IMR-90 (cell line): ENCODE measurements at regions not wholly inside any gene's neighbourhood (a gene's known extent, or its start where the extent isn't known, plus 50 kb on each side); places are given as distances from the start of the nearest gene placed in this dataset.

ENCODE experiments used
- ATAC-seq: fragments of 200-7000 bp; cut with Tn5 transposase; 2 replicates; pipeline ENCODE4 v1.9.1; 2020; ENCODE audit warnings: low read depth, mild to moderate bottlenecking, moderate library complexity
- BruUV-seq: library from RNA; stranded (reverse); fragments of 400-500 nt; replicated peaks from 2 replicates; lab custom pipeline; 2021; lab: Mats Ljungman, UMichigan
- CTCF ChIA-PET: fragments of 300-600 bp; formaldehyde crosslinking; extraction: SDS; loops from one replicate; lab custom pipeline; 2021; ENCODE audit warnings: antibody characterized with exemption; lab: Yijun Ruan, JAX
- POLR2A ChIA-PET: fragments of 300-600 bp; sonication (Branson Sonifier 250); formaldehyde crosslinking; loops from one replicate; lab custom pipeline; 2022; ENCODE audit warnings: antibody characterized with exemption; ENCODE audit not compliant: unreplicated experiment; lab: Charles Lee
- DNase-seq: peaks from one replicate; pipeline ENCODE4 v3.0.0; 2013
- H2AFZ ChIP-seq: replicated peaks from 2 replicates; pipeline ENCODE3; 2013; ENCODE audit warnings: low read length, mild to moderate bottlenecking; ENCODE audit not compliant: poor library complexity
- H2AK5ac ChIP-seq: 2 replicates; pipeline ENCODE4 v1.6.1; 2013; ENCODE audit warnings: low read depth, low read length, inconsistent platforms
- H2AK9ac ChIP-seq: replicated peaks from 2 replicates; pipeline ENCODE3; 2013; ENCODE audit warnings: mild to moderate bottlenecking, low read depth, low read length, moderate library complexity; ENCODE audit not compliant: poor library complexity
- H2BK120ac ChIP-seq: 2 replicates; pipeline ENCODE4 v1.6.1; 2013; ENCODE audit warnings: low read depth, low read length, inconsistent platforms
- H2BK15ac ChIP-seq: 3 replicates; pipeline ENCODE4 v1.6.1; 2013; ENCODE audit warnings: low read depth, low read length, inconsistent platforms
- H2BK20ac ChIP-seq: 2 replicates; pipeline ENCODE4 v1.6.1; 2013; ENCODE audit warnings: low read depth, mild to moderate bottlenecking, inconsistent platforms, low read length, moderate library complexity
- H2BK5ac ChIP-seq: 2 replicates; pipeline ENCODE4 v1.6.1; 2013; ENCODE audit warnings: mild to moderate bottlenecking, low read depth, low read length, inconsistent platforms; ENCODE audit not compliant: poor library complexity, severe bottlenecking
- H3K14ac ChIP-seq: replicated peaks from 2 replicates; pipeline ENCODE4 v1.6.1; 2013; ENCODE audit warnings: low read depth, low read length, inconsistent platforms
- H3K18ac ChIP-seq: 2 replicates; pipeline ENCODE4 v1.6.1; 2013; ENCODE audit warnings: low read depth, low read length, control low read depth
- H3K23ac ChIP-seq: 2 replicates; pipeline ENCODE4 v1.6.1; 2013; ENCODE audit warnings: low read depth, low read length, inconsistent platforms
- H3K27ac ChIP-seq: 2 replicates; pipeline ENCODE4 v1.5.1; 2013; ENCODE audit warnings: mild to moderate bottlenecking, control low read depth, low read length; ENCODE audit not compliant: insufficient read depth
- H3K27me3 ChIP-seq: 2 replicates; pipeline ENCODE4 v1.6.1; 2013; ENCODE audit warnings: low read length; ENCODE audit not compliant: control insufficient read depth, insufficient read depth
- H3K36me3 ChIP-seq: 2 replicates; pipeline ENCODE4 v1.6.1; 2013; ENCODE audit warnings: low read length, mixed read lengths; ENCODE audit not compliant: control insufficient read depth, insufficient read depth
- H3K4ac ChIP-seq: 2 replicates; pipeline ENCODE4 v1.6.1; 2013; ENCODE audit warnings: low read depth, low read length, inconsistent platforms
- H3K4me1 ChIP-seq: 2 replicates; pipeline ENCODE4 v1.6.1; 2013; ENCODE audit warnings: low read length, mixed read lengths; ENCODE audit not compliant: control insufficient read depth, insufficient read depth
- H3K4me2 ChIP-seq: 2 replicates; pipeline ENCODE4 v1.6.1; 2013; ENCODE audit warnings: low read depth, mild to moderate bottlenecking, control low read depth, low read length, moderate library complexity
- H3K4me3 ChIP-seq: 2 replicates; pipeline ENCODE4 v1.5.1; 2013; ENCODE audit warnings: low read depth, mild to moderate bottlenecking, control low read depth, low read length, moderate library complexity; ENCODE audit not compliant: insufficient read depth
- H3K56ac ChIP-seq: 2 replicates; pipeline ENCODE4 v1.6.1; 2013; ENCODE audit warnings: low read length, inconsistent platforms; ENCODE audit not compliant: insufficient read depth; ENCODE audit errors: extremely low read depth
- H3K79me1 ChIP-seq, 2 experiments: 2 replicates each; pipeline ENCODE4 v1.6.1; 2013; ENCODE audit warnings: low read length in 2 of 2, inconsistent platforms in 1 of 2, low read depth in 1 of 2
- H3K9ac ChIP-seq: 2 replicates; pipeline ENCODE4 v1.6.1; 2013; ENCODE audit warnings: low read depth, low read length, control low read depth
- H3K9me1 ChIP-seq: 2 replicates; pipeline ENCODE4 v1.6.1; 2013; ENCODE audit warnings: low read length, inconsistent platforms; ENCODE audit not compliant: insufficient read depth
- H3K9me3 ChIP-seq: 2 replicates; pipeline ENCODE4 v1.6.1; 2013; ENCODE audit warnings: low read length; ENCODE audit not compliant: control insufficient read depth, insufficient read depth
- H4K20me1 ChIP-seq: 2 replicates; pipeline ENCODE4 v1.6.1; 2013; ENCODE audit warnings: low read length, inconsistent platforms; ENCODE audit not compliant: insufficient read depth
- H4K5ac ChIP-seq: 2 replicates; pipeline ENCODE4 v1.6.1; 2013; ENCODE audit warnings: mild to moderate bottlenecking, low read depth, low read length, control low read depth
- H4K8ac ChIP-seq, 2 experiments: 2 replicates each; pipeline ENCODE4 v1.6.1; 2013; ENCODE audit warnings: low read depth in 2 of 2, low read length in 2 of 2, control low read depth in 1 of 2, inconsistent platforms in 1 of 2
- H4K91ac ChIP-seq: 2 replicates; pipeline ENCODE4 v1.6.1; 2013; ENCODE audit warnings: low read depth, low read length, inconsistent platforms; ENCODE audit not compliant: insufficient read depth
- BHLHE40 ChIP-seq: fragments of 150-350 bp; IDR thresholded peaks from 2 replicates; pipeline ENCODE4 v1.6.1; 2016; ENCODE audit warnings: mild to moderate bottlenecking, low read depth, low read length
- CEBPB ChIP-seq: IDR thresholded peaks from 2 replicates; pipeline ENCODE4 v1.6.1; 2012; ENCODE audit warnings: low read depth, low read length, improper control_type of control experiment
- CHD1 ChIP-seq: IDR thresholded peaks from 2 replicates; pipeline ENCODE4 v1.6.1; 2012; ENCODE audit warnings: low read depth, low read length, improper control_type of control experiment
- FOS ChIP-seq: fragments of 150-350 bp; IDR thresholded peaks from 2 replicates; pipeline ENCODE4 v1.6.1; 2016; ENCODE audit warnings: low read depth, low read length
- MAZ ChIP-seq: IDR thresholded peaks from 2 replicates; pipeline ENCODE4 v1.6.1; 2012; ENCODE audit warnings: low read depth, mild to moderate bottlenecking, low read length, improper control_type of control experiment, moderate library complexity, borderline replicate concordance
- MXI1 ChIP-seq: IDR thresholded peaks from 2 replicates; pipeline ENCODE4 v1.6.1; 2012; ENCODE audit warnings: low read depth, mild to moderate bottlenecking, low read length, moderate library complexity, borderline replicate concordance
- NFE2L2 ChIP-seq: fragments of 150-350 bp; IDR thresholded peaks from 2 replicates; pipeline ENCODE4 v1.6.1; 2016; ENCODE audit warnings: low read depth, mild to moderate bottlenecking, low read length
- POLR2A ChIP-seq: IDR thresholded peaks from 2 replicates; pipeline ENCODE4 v1.6.1; 2012; ENCODE audit warnings: mild to moderate bottlenecking, low read depth, low read length
- RAD21 ChIP-seq: IDR thresholded peaks from 2 replicates; pipeline ENCODE4 v1.6.1; 2012; ENCODE audit warnings: low read length, improper control_type of control experiment
- RCOR1 ChIP-seq: IDR thresholded peaks from 2 replicates; pipeline ENCODE4 v1.6.1; 2012; ENCODE audit warnings: mild to moderate bottlenecking, low read length, improper control_type of control experiment; ENCODE audit not compliant: insufficient replicate concordance
- RFX5 ChIP-seq: IDR thresholded peaks from 2 replicates; pipeline ENCODE4 v1.8.0; 2012; ENCODE audit warnings: low read depth, mild to moderate bottlenecking, low read length, moderate library complexity
- SMC3 ChIP-seq: fragments of 150-350 bp; IDR thresholded peaks from 2 replicates; pipeline ENCODE4 v1.6.1; 2016; ENCODE audit warnings: low read depth, mild to moderate bottlenecking, antibody characterized with exemption, low read length, moderate library complexity
- WGBS, 2 experiments: methylation state at CpG; one replicate each; pipeline versions ENCODE4 v1.1.5 to v1.1.7; 2013; ENCODE audit warnings: missing lambda C conversion rate in 2 of 2; ENCODE audit not compliant: insufficient read length in 1 of 2; ENCODE audit errors: extremely low coverage in 2 of 2; 5-methylcytosine and 5-hydroxymethylcytosine counted together
- dilution Hi-C: fragments of 300-500 bp; cut with HindIII; formaldehyde crosslinking; loops from one replicate; pipeline ENCODE4 v1.14.3; 2018; ENCODE audit warnings: low sequenced_read_pairs; ENCODE audit not compliant: unreplicated experiment
- in situ Hi-C: fragments of 300-500 bp; cut with MboI; formaldehyde crosslinking; loops from 3 replicates; pipeline ENCODE4 v1.14.3; 2019; ENCODE audit warnings: low sequenced_read_pairs, inconsistent platforms, mixed read lengths
- intact Hi-C: fragments of 100-400 bp; cut with micrococcal nuclease; formaldehyde crosslinking; loops from 2 replicates; pipeline ENCODE4 v1.10.0; 2022
- TF ChIP-seq, protein P1 (sequence below): conservative IDR thresholded peaks from 2 replicates; pipeline ENCODE4 v1.5.1; 2012; ENCODE audit warnings: mild to moderate bottlenecking, low read depth, low read length, improper control_type of control experiment
- TF ChIP-seq, protein P2 (sequence below): fragments of 150-350 bp; IDR thresholded peaks from 2 replicates; pipeline ENCODE4 v1.6.1; 2016; ENCODE audit warnings: low read depth, mild to moderate bottlenecking, low read length, moderate library complexity, borderline replicate concordance
- TF ChIP-seq, protein P3 (sequence below): fragments of 150-350 bp; IDR thresholded peaks from 2 replicates; pipeline ENCODE4 v1.6.1; 2017; ENCODE audit warnings: mild to moderate bottlenecking, antibody characterized with exemption, low read length, low read depth

DNA sequence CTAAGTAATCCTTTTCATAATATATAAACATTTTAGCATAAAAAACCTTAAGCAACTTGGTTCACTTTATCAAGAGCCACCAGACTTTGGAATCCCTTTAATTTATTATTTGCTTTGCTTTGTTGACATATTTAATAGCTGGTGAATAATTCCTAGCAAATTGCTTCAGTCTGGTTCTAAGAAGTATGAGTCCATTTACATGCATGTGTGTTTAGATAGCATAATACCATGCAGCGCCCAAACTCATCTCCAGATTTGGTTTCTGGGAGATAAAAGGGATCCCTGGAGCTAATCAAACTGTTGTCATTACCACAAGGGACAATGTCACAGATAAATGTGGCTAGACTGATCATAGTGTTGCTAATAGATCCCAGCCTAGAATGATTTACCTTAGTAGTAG is 111.8 kb downstream of the TMEM144 start:
- H2AK9ac ChIP-seq = no peak overlapping the region
- no peaks in the 10 kb centered on the region for H4K20me1 ChIP-seq
- no peak overlapping the region for H4K91ac ChIP-seq
- peak; percentile 73 for ATAC-seq
- 0 out of 2 replicates have a peak overlapping the region, but pooled peaks have one; percentile 46 for H3K18ac ChIP-seq
- no peak overlapping the region for H4K5ac ChIP-seq
- H3K36me3 ChIP-seq = no peaks in the 10 kb centered on the region
- no CpG with 5 or more reads among the region's 1 CpG for WGBS, 2 experiments
- in situ Hi-C loops (no loop called here), intact Hi-C loops (no loop called here), dilution Hi-C loops (no loop called here)
- H2BK5ac ChIP-seq = no peak overlapping the region
- TF ChIP-seq NFE2L2 (no peak), MXI1 (no peak), RFX5 (no peak), BHLHE40 (no peak), SMC3 (no peak), CHD1 (no peak), MAZ (no peak), POLR2A (no peak), CEBPB (no peak), FOS (no peak), RAD21 (no peak), RCOR1 (no peak)
- TF ChIP-seq, protein P1, sequence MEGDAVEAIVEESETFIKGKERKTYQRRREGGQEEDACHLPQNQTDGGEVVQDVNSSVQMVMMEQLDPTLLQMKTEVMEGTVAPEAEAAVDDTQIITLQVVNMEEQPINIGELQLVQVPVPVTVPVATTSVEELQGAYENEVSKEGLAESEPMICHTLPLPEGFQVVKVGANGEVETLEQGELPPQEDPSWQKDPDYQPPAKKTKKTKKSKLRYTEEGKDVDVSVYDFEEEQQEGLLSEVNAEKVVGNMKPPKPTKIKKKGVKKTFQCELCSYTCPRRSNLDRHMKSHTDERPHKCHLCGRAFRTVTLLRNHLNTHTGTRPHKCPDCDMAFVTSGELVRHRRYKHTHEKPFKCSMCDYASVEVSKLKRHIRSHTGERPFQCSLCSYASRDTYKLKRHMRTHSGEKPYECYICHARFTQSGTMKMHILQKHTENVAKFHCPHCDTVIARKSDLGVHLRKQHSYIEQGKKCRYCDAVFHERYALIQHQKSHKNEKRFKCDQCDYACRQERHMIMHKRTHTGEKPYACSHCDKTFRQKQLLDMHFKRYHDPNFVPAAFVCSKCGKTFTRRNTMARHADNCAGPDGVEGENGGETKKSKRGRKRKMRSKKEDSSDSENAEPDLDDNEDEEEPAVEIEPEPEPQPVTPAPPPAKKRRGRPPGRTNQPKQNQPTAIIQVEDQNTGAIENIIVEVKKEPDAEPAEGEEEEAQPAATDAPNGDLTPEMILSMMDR = no peak
- TF ChIP-seq, protein P2, sequence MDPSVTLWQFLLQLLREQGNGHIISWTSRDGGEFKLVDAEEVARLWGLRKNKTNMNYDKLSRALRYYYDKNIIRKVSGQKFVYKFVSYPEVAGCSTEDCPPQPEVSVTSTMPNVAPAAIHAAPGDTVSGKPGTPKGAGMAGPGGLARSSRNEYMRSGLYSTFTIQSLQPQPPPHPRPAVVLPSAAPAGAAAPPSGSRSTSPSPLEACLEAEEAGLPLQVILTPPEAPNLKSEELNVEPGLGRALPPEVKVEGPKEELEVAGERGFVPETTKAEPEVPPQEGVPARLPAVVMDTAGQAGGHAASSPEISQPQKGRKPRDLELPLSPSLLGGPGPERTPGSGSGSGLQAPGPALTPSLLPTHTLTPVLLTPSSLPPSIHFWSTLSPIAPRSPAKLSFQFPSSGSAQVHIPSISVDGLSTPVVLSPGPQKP = no peak
- TF ChIP-seq, protein P3, sequence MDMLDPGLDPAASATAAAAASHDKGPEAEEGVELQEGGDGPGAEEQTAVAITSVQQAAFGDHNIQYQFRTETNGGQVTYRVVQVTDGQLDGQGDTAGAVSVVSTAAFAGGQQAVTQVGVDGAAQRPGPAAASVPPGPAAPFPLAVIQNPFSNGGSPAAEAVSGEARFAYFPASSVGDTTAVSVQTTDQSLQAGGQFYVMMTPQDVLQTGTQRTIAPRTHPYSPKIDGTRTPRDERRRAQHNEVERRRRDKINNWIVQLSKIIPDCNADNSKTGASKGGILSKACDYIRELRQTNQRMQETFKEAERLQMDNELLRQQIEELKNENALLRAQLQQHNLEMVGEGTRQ = no peak
- H3K4me1 ChIP-seq = no peaks in the 10 kb centered on the region
- no peaks in the 10 kb centered on the region for H3K9me3 ChIP-seq
- no peak overlapping the region for H2BK120ac ChIP-seq
- no peak overlapping the region for H3K56ac ChIP-seq
- no peaks in the 10 kb centered on the region for H3K27me3 ChIP-seq
- no peak overlapping the region for H2BK20ac ChIP-seq
- no peak overlapping the region for H3K23ac ChIP-seq
- no peak overlapping the region for H3K4me3 ChIP-seq
- no peak overlapping the region for H2AFZ ChIP-seq
- ChIA-PET POLR2A (interaction anchor here (0.6 kb wide), 1 partner anchor 354 kb away, joined by 6 read pairs; no protein-coding TSS in a partner anchor), CTCF (interaction anchor here (0.7 kb wide), 1 partner anchor 412 kb away, joined by 3 read pairs; no protein-coding TSS in a partner anchor)
- H3K9me1 ChIP-seq = no peaks in the 10 kb centered on the region
- H3K4me2 ChIP-seq = no peak overlapping the region
- no peak for DNase-seq
- no peak overlapping the region for H3K9ac ChIP-seq
- BruUV-seq = no TSS peak
- no peak overlapping the region for H3K4ac ChIP-seq
- H4K8ac ChIP-seq = no peak overlapping the region
- no peaks in the 10 kb centered on the region for H3K79me1 ChIP-seq
- H3K27ac ChIP-seq = no peak overlapping the region
- H3K14ac ChIP-seq = no peak overlapping the region
- no peak overlapping the region for H2AK5ac ChIP-seq
- no peak overlapping the region for H2BK15ac ChIP-seq
